GM18907 (cell line): ENCODE measurements at regions not wholly inside any gene's neighbourhood (a gene's known extent, or its start where the extent isn't known, plus 50 kb on each side); places are given as distances from the start of the nearest gene placed in this dataset.
"Not testable (repeated sequence)": the region's sequence is repeated elsewhere in the genome, so short reads cannot be mapped to it uniquely, and the experiment has no call there.

ENCODE experiments used
- ATAC-seq: cut with Tn5 transposase; IDR thresholded peaks from one replicate; pipeline ENCODE4 v1.9.1; 2021; ENCODE audit warnings: mild to moderate bottlenecking, moderate library complexity; ENCODE audit not compliant: unreplicated experiment

DNA sequence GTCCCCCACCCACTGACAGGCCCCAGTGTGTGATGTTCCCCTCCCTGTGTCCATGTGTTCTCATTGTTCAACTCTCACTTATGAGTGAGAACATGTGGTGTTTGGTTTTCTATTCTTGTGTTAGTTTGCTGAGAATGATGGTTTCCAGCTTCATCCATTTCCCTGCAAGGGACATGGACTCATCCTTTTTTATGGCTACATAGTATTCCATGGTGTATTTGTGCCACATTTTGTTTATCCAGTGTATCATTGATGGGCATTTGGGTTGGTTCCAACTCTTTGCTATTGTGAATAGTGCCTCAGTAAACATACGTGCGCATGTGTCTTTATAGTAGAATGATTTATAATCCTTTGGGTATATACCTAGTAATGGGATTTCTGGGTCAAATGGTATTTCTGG lies 509.9 kb downstream of the UTRN start:
- ATAC-seq: not testable (repeated sequence)

DNA sequence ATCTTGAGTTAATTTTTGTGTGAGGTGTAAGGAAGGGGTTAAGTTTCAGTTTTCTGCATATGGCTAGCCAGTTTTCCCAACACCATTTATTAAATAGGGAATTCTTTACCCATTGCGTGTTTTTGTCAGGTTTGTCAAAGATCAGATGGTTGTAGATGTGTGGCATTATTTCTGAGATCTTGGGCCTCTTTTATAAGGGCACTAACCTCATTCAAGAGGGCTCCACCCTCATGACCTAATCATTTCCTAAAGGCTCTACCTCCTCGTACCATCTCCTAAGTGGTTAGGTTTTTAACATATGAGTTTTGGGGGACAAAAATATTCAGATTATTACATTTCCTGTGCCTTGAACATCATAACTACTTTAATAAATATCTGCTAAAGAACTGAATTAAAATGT lies 510.9 kb downstream of the UTRN start:
- ATAC-seq: no peak

DNA sequence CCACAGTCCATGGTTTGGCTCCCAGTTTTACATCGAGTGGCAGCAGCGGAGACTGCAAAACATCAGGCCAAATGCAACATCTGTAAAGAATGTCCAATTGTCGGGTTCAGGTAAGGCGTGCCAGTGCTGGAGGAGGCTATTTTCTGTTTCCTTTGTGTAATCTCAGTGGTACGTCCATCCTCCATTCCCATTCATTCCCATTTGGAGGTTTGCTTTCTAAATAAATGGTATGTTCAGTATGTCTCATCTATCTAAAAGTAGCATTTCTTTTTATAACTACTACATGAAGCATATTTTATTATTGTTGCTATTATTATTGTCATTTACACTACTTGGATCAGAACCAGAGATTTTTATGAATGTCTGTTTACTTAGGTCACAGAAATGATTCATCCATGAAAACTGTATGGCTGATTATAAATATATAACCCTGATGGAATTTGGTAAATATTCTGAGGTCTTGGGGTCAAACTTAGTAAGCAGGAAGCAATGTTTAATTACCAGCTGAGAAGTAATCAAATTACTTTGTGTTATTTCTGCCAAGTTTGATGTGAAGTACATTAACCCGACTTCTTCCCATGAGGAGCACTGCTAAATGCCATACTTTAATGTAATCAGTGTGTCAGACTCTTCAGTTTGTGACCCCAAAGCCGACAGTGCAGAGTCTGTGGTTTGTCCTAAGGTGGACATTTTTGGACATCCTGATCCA lies 512.9 kb downstream of the UTRN start:
- no peak for ATAC-seq

DNA sequence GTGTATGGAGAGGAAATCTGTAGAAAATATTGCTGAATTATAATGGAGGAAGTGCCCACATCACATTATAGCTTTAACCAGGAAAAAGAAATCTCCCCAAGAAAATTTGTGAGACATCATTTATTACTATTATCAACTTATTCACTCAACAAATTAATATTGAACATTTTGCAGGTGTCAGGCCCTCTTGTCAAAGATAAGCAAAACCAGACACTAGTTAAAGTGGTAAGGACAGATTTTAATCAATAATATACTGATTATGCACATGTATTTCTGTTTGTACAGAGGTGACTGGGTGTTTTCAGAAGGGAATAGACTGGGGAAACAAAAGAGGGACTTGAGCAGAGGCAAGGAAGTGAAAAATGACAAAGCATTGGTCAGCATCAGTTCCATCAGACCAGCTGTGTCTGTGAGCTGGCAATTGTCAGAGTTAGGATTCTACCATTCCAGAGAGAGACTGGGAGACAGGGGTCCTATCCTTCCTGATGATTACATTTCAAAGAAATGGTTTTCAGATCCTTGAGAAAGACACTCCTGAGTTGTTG lies 519.2 kb downstream of the UTRN start:
- ATAC-seq: no peak

DNA sequence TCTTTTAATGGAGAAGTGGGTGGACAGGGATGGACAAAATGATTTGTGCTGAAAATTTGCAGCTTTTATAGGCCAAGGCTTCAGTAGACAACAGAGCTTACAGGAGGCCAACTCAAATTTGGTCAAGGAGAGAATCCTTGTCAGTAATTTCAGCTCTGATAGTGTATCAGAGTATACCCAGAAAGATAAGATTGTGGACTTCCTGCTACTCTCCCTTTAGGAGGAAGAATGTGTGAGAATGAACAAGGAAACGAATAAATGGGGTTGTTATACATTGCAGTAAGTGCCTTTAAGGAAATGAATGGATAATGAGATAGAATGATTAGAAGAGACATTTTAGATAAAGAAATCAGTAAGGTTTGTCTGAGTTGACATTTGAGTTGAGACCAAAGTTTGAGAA lies 519.9 kb downstream of the UTRN start:
- no peak for ATAC-seq

DNA sequence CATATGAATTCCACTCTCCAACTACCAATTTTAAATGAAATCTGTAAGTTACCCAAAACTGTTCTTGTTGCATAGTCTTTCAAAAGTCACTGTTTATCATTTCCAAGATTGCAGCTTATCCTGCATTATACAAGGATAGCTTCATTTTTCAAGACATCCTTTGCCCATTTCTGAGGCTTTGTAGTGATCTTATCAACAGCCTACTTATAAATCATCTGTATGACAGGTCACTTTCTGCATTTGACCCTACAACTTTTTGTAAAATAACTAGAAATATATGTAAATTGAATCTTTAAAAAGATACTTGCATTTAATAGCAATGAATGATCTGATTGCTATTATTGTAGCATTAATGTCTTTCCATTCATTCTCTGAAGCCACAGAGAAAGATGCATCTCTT lies 521.1 kb downstream of the UTRN start:
- ATAC-seq: no peak

DNA sequence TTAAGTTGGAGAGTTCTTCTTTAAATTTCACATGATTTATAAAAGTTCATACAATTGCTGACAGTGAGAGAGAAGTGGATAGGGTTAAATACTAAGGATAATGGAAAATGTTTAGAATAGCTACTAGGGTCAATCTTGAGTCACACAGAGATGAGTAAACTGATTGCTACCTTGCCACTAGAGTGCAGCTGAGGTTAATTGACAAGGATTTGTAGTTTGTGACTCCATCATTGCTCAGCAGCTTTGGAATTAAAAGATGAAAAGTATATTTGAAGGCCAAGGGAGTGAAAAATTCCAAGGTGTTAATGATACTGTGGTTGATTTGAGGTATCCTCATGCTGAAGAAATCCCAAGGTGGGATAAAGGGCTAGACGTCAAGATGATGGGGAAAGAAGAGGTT lies 524.0 kb downstream of the UTRN start:
- no peak for ATAC-seq

DNA sequence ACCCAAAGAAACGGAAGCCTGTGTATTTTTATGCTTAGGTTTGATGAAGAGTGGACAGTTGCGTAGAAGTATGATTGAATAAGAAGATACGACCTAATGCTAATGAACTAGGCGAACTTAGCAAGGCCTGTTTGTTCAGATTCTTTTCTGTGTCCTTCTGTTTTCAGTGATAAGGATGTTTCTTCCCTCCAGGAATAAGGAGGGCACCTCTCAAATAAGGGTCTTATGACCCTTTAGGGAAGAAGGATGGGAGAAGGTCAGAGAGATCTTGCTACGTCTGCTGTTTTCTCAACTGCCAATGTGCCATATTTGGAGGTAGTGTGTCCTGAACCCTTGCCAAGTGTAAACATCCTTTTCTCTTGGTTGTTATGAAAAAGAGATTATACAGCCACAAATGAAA lies 524.8 kb downstream of the UTRN start:
- ATAC-seq: no peak

DNA sequence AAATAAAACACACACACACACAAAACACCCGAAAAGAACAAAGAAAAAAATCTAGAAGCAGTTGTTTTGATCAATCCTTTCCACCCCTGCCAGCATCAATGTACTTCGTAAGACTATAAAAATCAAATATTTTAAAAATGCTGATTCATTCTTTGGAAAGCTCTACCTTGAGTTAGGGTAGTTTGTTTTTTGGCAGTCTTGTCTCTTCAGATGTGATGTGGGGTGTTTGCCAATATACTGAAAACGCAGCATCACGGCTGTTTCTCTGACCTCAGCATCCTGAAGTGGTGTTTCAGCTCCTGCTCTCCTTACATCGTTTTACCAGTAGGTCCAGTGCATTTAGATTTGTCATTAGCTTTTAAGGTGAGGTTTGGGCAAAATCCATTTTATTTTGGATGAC lies 526.0 kb downstream of the UTRN start:
- no peak for ATAC-seq

DNA sequence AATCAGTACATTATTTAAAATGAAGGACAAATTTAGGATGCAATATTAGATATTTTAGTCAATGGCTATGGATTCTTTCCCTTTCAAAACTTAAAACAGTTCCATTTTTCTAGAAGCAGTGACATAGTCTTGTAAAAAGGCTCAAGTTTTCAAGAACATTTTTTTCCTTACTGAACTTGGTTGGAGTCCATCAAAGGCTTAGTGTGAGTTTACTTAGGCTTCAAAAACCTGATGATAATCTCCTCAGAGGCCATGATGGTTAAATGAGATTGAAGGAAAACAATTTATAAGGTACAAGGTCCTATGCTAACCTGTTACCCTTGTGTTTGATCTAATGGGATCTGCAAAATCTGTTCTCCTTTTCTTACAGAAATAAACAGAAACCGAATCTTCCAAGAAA lies 531.8 kb downstream of the UTRN start:
- no peak for ATAC-seq

DNA sequence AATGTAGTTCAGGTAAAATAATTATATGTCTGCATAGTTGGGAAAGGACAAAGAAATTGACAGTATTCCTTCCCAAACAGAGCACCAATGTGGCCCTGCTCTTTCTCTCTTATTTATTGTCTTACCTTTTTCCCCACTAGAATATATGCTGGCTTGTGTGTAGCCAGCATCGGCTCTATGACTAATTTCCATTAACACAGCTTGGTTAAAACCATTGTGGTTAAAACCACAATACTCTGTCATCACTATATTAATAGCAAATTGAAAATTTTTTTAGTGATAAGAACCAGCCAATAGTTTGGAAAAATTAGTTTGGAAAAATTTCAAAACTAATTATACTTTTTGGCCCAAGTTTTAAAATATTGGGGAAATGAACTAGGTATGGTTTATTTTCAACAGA lies 535.1 kb downstream of the UTRN start:
- ATAC-seq: peak; percentile 65

DNA sequence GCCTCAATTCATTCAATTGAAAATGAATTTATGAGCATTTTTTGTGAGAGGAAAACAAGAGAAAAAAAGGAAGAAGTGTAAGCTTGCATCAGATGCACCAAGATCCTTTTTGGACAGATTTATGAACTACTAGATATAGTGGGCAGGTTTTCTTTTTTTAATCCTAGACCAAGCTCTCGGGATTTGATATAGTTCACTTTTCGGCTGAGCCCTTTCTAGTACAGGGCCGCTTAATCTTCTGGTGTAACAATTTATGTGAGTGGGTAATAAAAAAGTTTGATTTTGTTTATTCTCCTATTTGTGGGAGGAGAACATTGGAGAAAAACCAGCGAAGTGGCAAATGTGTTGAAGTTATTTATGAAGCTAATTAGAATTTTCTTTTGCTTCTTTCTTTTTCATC lies 538.0 kb downstream of the UTRN start:
- no peak for ATAC-seq

DNA sequence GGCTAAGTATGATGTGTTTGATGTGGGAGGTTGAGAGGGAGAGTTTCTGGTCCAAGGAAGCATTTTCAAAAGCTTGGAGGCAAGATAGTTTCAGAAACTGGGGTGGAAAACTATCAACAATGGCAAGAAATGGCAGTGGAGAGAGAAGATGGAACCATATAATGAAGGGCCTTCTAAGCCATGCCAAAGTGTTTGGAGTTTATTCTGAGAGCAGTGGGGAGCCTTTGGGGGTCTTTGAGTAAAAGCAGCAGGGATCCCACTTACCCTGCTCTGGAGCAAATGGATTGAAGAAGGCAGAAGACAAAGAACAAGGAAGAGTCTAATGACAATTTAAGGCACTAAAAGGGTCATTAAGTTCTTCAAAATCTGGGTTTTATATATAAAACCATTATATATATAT lies 538.9 kb downstream of the UTRN start:
- ATAC-seq: no peak

DNA sequence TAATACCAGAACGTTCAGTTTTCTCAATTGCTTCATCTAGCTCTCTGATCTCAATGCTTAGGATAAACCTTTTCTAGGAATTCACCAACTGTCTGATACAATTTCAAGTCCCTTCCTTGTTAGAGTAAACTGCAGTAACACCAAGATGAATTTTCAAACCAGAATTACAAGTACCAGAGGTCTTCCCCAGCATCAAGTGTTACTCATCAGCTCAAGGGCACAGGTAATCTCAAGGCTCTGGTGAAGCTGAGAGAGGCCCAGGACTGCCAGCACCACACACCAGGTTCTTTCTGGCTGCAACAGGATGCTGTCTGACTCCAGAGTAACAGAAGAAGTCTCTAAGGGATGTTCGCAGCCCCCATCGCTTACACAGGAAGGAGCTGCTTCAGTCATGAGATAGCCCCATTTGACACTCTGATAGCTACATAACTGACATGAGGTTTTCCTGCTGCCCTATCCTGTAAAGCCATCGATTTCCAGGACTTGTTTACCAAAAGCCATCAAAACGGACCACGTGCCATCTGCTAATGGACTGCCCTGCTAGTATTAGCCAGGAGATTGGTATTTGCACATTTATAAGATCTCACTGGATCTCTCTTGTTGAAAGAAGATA lies 549.4 kb downstream of the UTRN start:
- no peak for ATAC-seq

DNA sequence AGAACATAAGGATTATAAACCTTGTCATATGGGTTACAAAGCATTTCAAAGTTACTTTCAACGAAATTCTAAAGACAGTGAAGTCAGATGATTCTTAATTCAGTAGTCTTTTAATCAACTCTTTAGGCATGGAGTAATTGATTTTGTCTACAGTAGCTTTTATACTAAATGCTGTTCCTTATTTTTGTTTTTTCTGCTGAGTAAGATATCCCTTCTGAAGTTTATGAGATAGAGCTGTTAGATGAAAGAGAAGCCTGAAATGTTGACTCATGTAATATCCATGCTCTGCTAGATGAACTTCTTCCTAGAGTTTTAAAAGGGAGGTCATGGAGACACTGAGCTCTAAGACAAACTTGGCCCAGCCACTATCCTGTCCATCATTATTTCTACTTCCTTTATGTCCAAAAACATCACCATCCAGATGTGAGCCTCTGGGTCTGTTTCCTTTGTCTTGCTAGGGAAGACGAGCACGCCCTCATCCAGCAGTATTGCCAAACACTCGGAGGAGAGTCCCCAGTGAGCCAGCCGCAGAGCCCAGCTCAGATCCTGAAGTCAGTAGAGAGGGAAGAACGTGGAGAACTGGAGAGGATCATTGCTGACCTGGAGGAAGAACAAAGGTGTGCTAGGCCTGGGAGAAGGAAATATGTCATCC lies 550.3 kb downstream of the UTRN start:
- no peak for ATAC-seq

DNA sequence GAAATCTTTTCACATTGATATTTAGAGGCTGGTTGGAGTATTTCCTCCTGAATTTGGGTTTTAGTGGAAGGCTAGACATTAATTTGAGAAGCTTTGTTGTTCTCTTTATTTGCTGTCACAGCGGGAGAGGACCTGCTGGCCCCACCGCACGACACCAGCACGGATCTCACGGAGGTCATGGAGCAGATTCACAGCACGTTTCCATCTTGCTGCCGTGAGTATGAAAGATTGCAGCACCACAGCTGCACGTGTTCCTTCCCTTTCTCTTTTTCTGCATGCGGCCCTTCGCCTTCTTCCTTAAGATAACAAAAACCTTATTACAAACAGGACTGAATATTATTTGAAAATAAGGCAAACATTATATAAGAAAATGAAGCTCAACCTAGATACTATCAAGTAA lies 555.5 kb downstream of the UTRN start:
- no peak for ATAC-seq

DNA sequence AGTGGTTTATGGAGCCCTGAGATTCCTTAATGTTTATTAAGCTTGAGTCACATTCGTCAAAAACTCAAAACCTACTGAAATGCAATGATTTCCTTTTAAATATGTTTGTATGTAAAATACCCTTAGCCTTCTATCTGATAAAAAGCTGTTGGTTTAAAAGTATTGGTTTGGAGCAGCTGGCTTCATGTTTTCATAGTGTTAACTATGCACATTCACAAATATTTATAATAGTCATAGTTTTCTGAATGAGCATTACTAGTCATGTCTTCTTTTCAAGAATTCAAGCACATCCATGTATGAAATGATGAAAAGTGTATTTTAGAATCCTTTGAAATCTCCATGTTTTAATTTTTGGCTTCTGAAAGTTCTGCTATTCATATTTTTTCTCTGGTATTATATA lies 558.6 kb downstream of the UTRN start:
- no peak for ATAC-seq

DNA sequence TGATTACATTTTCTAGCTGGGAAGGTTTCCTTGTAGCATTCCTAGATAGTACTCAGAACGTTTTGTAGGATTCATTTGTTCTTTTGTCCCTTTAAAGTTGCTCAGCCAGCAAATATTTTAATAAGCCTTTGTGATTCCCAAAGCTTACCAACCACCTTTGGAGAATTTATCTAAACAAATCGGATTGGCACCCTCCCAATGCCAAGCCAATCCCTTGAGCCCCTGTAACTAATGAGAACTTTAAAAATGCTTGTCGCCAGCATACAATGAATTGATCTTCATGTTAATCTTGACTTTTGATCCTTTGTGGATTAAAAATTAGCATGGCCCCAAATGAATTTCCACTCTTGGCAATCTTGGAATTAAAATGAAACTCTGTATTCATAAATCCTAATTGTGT lies 559.5 kb downstream of the UTRN start:
- no peak for ATAC-seq

DNA sequence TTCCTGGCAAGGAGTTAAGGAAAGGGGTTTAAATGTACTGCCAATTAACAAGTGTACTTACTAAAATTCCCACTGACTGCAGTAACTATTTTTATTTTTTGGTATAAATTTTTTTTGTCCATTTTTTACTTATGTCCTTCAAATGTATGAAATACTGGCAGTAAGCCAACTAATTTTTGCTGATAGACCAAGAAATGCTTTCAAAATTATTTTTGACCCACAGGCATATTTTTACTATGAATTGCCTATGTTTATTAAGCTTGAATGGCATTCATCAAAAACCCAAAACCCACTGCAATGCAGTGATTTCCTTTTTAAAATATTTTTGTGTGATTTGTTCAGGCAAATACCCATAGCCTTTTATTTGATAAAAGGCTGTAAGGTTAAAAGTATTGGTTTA lies 560.1 kb downstream of the UTRN start:
- ATAC-seq: no peak

DNA sequence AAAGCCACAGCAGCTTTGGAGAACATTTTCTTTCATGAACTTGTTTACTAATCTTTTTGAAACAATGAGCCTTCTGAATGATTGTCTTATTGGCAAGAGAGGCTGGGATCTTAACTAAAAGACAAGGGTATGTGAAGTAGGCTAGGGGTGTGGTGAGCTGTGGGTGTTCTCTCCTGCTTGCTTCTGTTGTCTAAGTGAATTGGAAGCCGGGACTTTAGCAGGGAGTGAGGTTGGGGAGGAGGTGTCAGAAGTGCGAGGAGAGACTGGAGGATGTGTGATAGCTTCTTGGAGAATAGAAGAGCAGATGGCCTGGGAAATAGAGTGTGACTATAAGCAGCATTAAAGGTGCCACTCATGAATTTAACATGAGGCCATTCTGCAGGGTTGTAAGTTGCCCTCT lies 562.8 kb downstream of the UTRN start:
- no peak for ATAC-seq

DNA sequence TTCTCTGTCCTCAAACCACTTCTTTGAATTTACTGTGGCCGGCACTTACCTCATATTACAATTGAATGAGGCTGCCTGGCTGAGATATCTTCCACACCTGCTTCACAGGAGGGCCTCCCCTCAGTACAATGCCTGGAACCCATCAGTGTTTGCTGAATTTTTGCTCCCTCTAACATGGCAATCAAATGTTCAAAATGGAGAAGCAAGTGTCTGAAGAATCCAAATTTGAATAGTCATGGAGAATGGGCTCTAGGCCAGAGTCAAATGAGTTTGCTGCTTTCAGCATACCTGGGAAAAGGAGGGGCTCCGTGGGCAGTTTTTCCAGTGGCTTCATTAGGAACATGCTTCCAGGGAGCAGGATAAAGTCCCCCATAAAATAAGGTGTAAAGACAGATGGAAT lies 564.8 kb downstream of the UTRN start:
- no peak for ATAC-seq

DNA sequence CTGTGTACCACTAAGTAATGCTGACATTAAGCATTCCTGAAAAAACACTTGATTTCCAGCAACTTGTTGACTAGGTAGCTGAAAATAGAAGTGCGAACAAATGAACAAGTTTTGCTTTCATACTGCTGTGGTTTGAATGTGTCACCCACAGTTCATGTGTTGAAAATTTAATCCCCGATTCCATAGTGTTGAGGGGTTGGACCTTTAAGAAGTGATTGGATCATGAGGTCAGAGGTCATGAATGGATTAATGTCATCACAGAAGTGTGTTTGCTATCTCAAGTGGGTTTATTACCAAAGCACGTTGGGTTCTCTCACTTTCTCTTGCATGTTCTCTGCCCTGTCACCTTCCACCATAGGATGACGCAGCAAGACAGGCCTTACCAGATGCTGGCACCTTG lies 568.5 kb downstream of the UTRN start:
- no peak for ATAC-seq
